Naive B cell (primary cell): ENCODE measurements at regions not wholly inside any gene's neighbourhood (a gene's known extent, or its start where the extent isn't known, plus 50 kb on each side); places are given as distances from the start of the nearest gene placed in this dataset.
"Not testable (repeated sequence)": the region's sequence is repeated elsewhere in the genome, so short reads cannot be mapped to it uniquely, and the experiment has no call there.

Experiments used
- ATAC-seq, 2 donors: fragments of 150-1000 bp; cut with Tn5 transposase; 2 replicates each; pipeline ENCODE4 v1.10.0; 2021; ENCODE audit warnings: low read depth in 2 of 2, mild to moderate bottlenecking in 2 of 2, moderate library complexity in 2 of 2
- DNase-seq: peaks from one replicate; pipeline ENCODE4 v3.0.0; 2022
- H3K27ac Mint-ChIP-seq, 6 donors: one replicate each; pipeline ENCODE4 v1.8.0; 2020 to 2022; ENCODE audit warnings: mild to moderate bottlenecking in 6 of 6, mixed read lengths in 6 of 6, moderate library complexity in 5 of 6, inconsistent platforms in 2 of 6
- H3K27me3 Mint-ChIP-seq, 3 donors: one replicate each; pipeline ENCODE4 v1.8.0; 2021 to 2022; ENCODE audit warnings: mixed read lengths in 3 of 3, mild to moderate bottlenecking in 1 of 3
- H3K36me3 Mint-ChIP-seq, 2 donors: one replicate each; pipeline ENCODE4 v1.8.0; 2020 to 2022; ENCODE audit warnings: mixed read lengths in 2 of 2, inconsistent platforms in 1 of 2, mild to moderate bottlenecking in 1 of 2
- H3K4me1 Mint-ChIP-seq, 3 donors: one replicate each; pipeline ENCODE4 v1.8.0; 2020 to 2022; ENCODE audit warnings: mixed read lengths in 3 of 3, inconsistent platforms in 1 of 3, mild to moderate bottlenecking in 1 of 3, moderate library complexity in 1 of 3
- H3K4me3 Mint-ChIP-seq, 8 donors: one replicate each; pipeline ENCODE4 v1.8.0; 2020 to 2022; ENCODE audit warnings: mild to moderate bottlenecking in 8 of 8, mixed read lengths in 8 of 8, moderate library complexity in 8 of 8, inconsistent platforms in 2 of 8
- H3K9me3 Mint-ChIP-seq, 7 donors: one replicate each; pipeline ENCODE4 v1.8.0; 2020 to 2022; ENCODE audit warnings: mixed read lengths in 7 of 7, mild to moderate bottlenecking in 5 of 7, inconsistent platforms in 2 of 7, moderate library complexity in 1 of 7

DNA sequence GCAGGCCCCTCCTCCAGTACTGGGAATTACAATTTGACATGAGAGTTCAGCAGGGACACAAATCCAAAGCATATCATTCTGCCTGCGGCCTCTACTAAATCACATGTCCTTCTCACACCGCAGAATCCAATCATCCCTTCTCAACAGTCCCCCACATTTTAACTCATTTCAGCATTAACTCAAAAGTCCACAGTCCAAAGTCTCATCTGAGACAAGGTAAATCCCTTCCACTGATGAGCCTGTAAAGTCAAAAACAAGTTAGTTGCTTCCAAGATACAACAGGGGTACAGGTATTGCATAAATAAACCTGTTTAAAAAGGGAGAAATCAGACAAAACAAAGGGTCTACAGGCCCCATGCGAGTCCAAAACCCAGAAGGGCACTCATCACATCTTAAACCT lies 64.0 kb downstream of the EBNA1BP2 start:
- H3K4me1 Mint-ChIP-seq = no peaks in the 10 kb centered on the region

DNA sequence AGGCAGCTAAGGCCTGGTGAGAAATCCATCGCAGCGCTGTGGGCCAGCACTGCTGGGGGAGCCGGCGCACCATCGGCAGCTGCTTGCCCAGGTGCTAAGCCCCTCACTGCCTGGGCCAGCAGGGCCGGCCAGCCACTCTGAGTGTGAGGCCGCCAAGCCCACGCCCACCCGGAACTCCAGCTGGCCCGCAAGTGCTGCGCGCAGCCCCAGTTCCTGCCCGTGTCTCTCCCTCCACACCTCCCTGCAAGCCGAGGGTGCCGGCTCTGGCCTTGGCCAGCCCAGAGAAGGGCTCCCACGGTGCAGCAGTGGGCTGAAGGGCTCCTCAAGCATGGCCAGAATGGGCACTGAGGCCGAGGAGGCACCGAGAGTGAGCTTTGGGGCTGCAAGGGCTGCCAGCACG lies 64.4 kb downstream of the EBNA1BP2 start:
- Mint-ChIP-seq H3K9me3 (peaks cover 11 to 62% (median 44%) of the 10 kb centered on the region in 7 donors), H3K4me1 (no peaks in the 10 kb centered on the region), H3K4me3 (no peak overlapping the region), H3K27ac (no peak overlapping the region), H3K36me3 (peaks cover 18 to 34% of the 10 kb centered on the region in 2 donors), H3K27me3 (peaks cover 14 to 17% (median 14%) of the 10 kb centered on the region in 3 donors)
- DNase-seq = no peak
- ATAC-seq = no peak

More for the DNA sequence above, 64.0 kb downstream of the EBNA1BP2 start:
- Mint-ChIP-seq H3K4me3 (no peak overlapping the region), H3K27me3 (peaks cover 14 to 18% (median 17%) of the 10 kb centered on the region in 3 donors), H3K27ac (no peak overlapping the region), H3K9me3 (peaks cover 11 to 62% (median 42%) of the 10 kb centered on the region in 7 donors), H3K36me3 (peaks cover 18 to 34% of the 10 kb centered on the region in 2 donors)
- DNase-seq (no peak), ATAC-seq (no peak)

DNA sequence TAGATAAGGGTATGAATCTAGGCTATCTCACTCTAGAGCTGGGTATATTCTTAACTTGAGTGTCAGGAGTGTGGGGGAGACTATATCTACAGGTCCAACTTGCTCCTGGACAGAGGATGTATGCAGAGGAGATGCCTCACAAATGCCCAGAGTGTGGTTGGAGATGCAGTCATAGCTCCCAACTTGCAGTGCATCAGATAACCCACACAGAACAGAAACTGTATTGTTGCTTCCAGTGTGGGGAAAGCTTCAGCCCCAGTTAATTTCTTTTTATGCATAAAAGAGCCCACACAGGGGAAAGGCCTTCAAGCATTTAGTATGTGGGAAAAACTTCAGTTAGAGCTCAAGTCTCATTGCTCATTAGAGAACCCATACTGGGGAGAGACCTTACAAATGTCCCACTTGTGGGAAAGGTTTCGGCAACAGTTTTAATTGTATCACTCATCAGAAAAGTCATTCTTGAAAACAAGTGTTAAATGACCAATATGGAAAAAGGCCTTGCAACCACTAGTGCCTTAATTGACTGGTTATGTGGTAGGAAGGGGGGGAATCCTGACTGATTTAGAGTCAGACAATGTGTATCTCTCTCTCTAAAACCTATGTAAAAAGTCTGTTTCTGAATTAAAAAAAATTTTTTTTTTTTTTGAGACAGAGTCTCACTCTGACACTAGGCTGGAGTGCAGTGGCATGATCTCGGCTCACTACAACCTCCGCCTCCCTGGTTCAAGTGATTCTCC lies 67.9 kb downstream of the EBNA1BP2 start:
- Mint-ChIP-seq H3K27ac (no peak overlapping the region), H3K36me3 (peaks cover 7 to 42% of the 10 kb centered on the region in 2 donors), H3K9me3 (peaks cover 13 to 51% (median 39%) of the 10 kb centered on the region in 7 donors), H3K4me1 (no peaks in the 10 kb centered on the region), H3K4me3 (no peak overlapping the region), H3K27me3 (peaks cover 14 to 28% (median 27%) of the 10 kb centered on the region in 3 donors)
- ATAC-seq = no peak
- DNase-seq = no peak

DNA sequence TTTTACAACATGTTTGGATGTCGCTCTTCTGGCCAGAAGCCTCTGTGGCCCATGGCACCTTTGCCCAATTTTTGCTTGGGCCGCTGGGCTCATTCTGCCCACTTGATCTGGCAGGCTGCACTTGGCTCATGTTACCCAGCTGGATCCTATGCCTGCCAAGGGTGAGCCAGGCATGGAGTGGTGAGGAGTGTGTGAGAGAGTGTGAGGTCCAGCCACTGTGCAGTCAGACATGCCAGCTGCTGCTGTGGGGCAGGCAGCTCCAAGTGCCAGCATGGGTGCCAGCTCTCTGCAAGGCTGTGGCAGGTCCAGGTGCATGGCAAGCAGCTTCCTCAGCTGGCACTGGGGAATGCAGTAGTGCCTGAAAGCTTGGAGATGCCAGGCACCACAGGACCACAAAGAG lies 71.0 kb downstream of the EBNA1BP2 start:
- ATAC-seq (no peak), DNase-seq (no peak)
- peaks cover 2 to 30% of the 10 kb centered on the region in 2 donors for H3K36me3 Mint-ChIP-seq
- H3K27me3 Mint-ChIP-seq = peaks cover 2 to 29% (median 16%) of the 10 kb centered on the region in 3 donors
- no peak overlapping the region for H3K4me3 Mint-ChIP-seq
- H3K27ac Mint-ChIP-seq = no peak overlapping the region
- peaks cover 10 to 38% (median 23%) of the 10 kb centered on the region in 7 donors for H3K9me3 Mint-ChIP-seq
- H3K4me1 Mint-ChIP-seq = no peaks in the 10 kb centered on the region

DNA sequence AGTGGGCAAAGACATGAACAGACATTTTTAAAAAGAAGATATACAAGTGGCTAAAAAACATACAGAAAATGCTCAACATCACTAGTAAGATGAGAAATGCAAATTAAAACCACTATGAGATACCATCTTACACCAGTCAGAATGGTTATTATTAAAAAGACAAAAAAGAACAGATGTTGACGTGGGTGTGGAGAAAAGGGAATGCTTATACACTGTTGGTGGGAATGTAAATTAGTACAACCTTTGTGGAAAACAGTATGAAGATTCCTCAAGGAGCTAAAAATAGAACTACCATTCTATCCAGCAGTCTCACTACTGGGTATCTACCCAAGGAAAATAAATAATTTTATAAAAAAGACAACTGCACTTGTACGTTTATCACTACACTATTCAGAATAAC lies 73.9 kb downstream of the EBNA1BP2 start:
- ATAC-seq = no peak
- Mint-ChIP-seq H3K27ac (no peak overlapping the region), H3K4me3 (no peak overlapping the region), H3K27me3 (peaks cover 0 to 26% (median 10%) of the 10 kb centered on the region in 3 donors), H3K36me3 (peaks cover 0 to 16% of the 10 kb centered on the region in 2 donors), H3K9me3 (peaks cover 5 to 20% (median 9%) of the 10 kb centered on the region in 7 donors), H3K4me1 (no peaks in the 10 kb centered on the region)
- no peak for DNase-seq

DNA sequence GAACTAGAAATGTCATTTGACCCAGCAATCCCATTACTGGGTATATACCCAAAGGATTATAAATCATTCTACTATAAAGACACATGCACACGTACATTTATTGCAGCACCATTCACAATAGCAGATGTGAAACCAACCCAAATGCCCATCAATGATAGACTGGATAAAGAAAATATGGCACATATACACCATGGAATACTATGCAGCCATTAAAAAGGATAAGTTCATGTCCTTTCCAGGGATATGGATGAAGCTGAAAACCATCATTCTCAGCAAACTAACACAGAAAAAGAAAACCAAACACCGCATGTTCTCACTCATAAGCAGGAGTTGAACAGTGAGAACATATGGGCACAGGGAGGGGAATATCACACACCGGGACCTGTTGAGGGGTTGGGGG lies 75.6 kb downstream of the EBNA1BP2 start:
- H3K36me3 Mint-ChIP-seq, H3K4me3 Mint-ChIP-seq, H3K27ac Mint-ChIP-seq, DNase-seq, ATAC-seq, H3K4me1 Mint-ChIP-seq: not testable (repeated sequence)
- H3K27me3 Mint-ChIP-seq = peaks cover 0 to 26% (median 10%) of the 10 kb centered on the region in 3 donors
- peaks cover 5 to 16% (median 7%) of the 10 kb centered on the region in 7 donors for H3K9me3 Mint-ChIP-seq

DNA sequence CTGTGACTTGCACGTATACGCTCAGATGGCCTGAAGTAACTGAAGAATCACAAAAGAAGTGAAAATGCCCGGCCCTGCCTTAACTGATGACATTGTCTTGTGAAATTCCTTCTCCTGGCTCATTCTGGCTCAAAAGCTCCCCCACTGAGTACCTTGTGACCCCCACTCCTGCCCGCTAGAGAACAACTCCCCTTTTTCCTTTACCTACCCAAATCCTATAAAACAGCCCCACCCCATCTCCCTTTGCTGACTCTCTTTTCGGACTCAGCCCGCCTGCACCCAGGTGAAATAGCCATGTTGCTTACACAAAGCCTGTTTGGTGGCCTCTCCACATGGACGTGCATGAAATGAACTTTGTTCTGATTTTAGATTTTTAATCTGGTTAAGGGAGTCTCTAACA lies 81.3 kb downstream of the EBNA1BP2 start:
- peaks cover 0 to 48% (median 39%) of the 10 kb centered on the region in 3 donors for H3K27me3 Mint-ChIP-seq
- H3K27ac Mint-ChIP-seq = peak overlapping the region in 1 of 6 donors; percentile 54
- H3K36me3 Mint-ChIP-seq, H3K4me3 Mint-ChIP-seq, H3K9me3 Mint-ChIP-seq, ATAC-seq, DNase-seq, H3K4me1 Mint-ChIP-seq: not testable (repeated sequence)

DNA sequence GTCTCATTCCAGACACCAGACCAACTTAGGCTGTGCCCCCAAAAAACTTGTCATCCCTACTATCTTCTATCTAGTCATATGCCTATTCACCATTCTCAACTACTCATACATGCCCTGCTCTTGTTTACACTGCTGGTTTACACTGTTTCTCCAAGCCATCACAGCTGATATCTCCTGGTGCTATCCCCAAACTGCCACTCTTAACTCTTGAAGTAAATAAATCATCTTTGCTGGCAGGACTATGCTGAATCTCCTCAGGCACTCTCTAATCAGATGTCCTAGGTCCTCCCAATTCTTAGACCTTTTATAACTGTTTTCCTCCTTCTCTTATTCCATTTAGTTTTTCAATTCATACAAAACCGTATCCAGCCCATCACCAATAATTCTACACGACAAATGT lies 81.9 kb downstream of the EBNA1BP2 start:
- Mint-ChIP-seq H3K27me3 (peaks cover 0 to 49% (median 40%) of the 10 kb centered on the region in 3 donors), H3K27ac (peak overlapping the region in 1 of 6 donors; percentile 28)
- H3K9me3 Mint-ChIP-seq, H3K4me1 Mint-ChIP-seq, DNase-seq, H3K36me3 Mint-ChIP-seq, ATAC-seq, H3K4me3 Mint-ChIP-seq: not testable (repeated sequence)

DNA sequence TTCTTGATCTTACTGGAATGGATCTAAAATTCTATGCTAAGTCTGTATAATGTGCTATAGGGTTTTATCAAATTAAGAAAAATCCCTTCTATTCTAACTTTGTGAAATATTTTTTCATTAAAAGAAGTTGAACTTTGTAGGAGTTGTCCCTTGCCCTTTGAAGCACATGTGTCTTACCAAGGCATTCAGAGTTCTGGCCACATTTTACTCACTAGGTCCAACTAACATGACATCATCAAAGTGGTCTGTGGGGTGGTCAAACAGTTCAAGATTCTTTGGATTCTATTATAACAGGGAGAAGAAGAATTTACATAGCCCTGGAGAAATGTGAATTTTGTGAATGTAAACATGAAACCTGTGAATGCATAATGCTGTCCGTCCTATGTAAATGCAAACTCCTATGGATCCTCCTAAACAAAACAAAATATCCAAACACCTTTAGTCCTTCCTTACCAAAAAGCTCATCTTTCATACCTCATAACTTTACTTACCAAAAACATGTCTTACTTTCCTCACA lies 88.7 kb downstream of the EBNA1BP2 start:
- no peak overlapping the region for H3K27ac Mint-ChIP-seq
- no peak overlapping the region for H3K4me3 Mint-ChIP-seq
- ATAC-seq (no peak), DNase-seq (no peak)
- no peaks in the 10 kb centered on the region for H3K4me1 Mint-ChIP-seq
- no peaks in the 10 kb centered on the region for H3K9me3 Mint-ChIP-seq
- H3K36me3 Mint-ChIP-seq = no peaks in the 10 kb centered on the region
- H3K27me3 Mint-ChIP-seq = peaks cover 0 to 34% (median 27%) of the 10 kb centered on the region in 3 donors

DNA sequence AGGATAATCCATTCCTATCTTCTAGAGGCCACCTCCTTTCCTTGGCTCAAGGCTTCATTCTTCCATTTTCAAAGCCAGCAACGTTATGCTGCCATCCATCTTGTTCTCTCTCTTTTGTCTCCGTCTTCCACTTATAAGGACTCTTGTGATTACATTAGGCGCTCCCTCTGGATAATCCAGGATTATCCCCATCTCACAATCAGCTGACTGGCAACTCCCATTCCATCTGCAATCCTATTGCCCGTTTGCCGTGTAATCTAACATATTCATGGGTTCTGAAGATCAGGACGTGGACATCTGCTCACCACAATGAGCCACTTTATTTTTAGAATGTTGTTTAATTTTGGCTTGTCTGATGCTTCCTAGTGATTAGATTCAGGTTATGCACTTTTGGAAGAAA lies 89.3 kb downstream of the EBNA1BP2 start:
- Mint-ChIP-seq H3K4me1 (no peaks in the 10 kb centered on the region), H3K36me3 (no peaks in the 10 kb centered on the region), H3K4me3 (no peak overlapping the region), H3K27ac (no peak overlapping the region), H3K9me3 (no peaks in the 10 kb centered on the region), H3K27me3 (peaks cover 0 to 29% (median 20%) of the 10 kb centered on the region in 3 donors)
- DNase-seq (no peak), ATAC-seq (no peak)

DNA sequence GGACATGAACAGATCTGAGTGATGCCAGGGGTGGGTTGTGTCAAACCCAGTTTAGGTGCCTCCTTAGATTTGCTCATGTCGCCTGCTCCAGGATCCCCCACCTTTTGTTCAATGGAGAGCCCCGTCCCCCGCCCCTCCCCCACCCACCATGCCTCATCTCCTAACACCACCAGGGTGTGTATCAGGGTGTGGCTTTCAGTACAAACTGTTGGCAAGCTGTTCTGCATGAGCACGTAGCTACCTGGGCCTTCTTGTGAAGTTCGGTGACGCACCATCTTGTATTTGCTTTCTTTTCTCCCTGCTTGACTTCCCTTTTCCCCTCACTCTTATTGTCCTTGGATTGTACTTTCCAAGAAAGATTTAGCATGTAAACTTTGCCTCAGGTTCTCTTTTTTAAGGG lies 94.8 kb downstream of the EBNA1BP2 start:
- Mint-ChIP-seq H3K27me3 (peaks cover 0 to 5% (median 0%) of the 10 kb centered on the region in 3 donors), H3K4me1 (peaks cover 12 to 14% (median 14%) of the 10 kb centered on the region in 3 donors), H3K27ac (peak overlapping the region in 1 of 6 donors; percentile 63), H3K4me3 (peak overlapping the region in 1 of 8 donors; percentile 42), H3K36me3 (no peaks in the 10 kb centered on the region), H3K9me3 (no peaks in the 10 kb centered on the region)
- DNase-seq (no peak), ATAC-seq (no peak)

DNA sequence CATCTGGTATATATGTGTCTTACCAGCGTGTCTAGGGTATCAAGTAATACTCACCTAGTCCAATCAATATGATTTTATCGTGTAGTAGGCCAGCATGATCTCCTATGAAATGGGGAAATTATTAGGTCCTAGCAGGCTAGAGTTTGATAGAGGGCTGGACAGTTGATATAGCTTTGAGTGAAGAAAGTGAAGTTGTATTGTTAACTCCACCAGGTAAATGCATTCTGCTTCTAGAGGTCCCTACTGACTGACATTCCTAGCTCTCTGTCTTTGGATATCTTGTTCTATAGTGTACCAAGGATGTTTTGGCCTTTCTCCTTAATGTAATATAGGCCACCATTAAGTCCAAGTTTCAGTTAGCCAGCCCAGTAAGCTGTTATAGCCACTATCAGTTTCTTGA lies 97.4 kb downstream of the EBNA1BP2 start:
- Mint-ChIP-seq H3K36me3 (no peaks in the 10 kb centered on the region), H3K4me3 (no peak overlapping the region), H3K27me3 (no peaks in the 10 kb centered on the region), H3K4me1 (peaks cover 31 to 37% (median 35%) of the 10 kb centered on the region in 3 donors), H3K9me3 (no peaks in the 10 kb centered on the region), H3K27ac (no peak overlapping the region)
- ATAC-seq (no peak), DNase-seq (no peak)

DNA sequence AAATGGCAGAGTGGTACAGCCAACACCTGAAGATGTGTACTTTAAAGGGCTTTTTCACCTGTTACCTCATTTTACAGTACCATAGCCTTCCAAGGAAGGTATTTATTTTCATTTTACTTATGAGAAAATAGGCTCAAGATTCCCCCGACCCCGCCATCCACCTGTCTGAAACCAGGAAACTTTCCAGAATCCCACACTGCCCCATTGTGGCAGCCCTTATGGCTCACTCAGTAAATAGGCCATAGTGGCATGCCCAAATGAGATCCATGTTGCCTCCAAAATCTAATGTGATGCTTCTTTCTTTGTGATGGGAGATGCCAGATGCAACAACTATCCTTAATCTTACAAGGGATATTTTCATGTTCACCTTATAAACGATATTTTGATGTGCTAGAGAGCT lies 97.8 kb downstream of the EBNA1BP2 start:
- Mint-ChIP-seq H3K36me3 (no peaks in the 10 kb centered on the region), H3K27ac (peak overlapping the region in 1 of 6 donors; percentile 58), H3K9me3 (no peaks in the 10 kb centered on the region), H3K4me1 (peaks cover 34 to 41% (median 40%) of the 10 kb centered on the region in 3 donors), H3K4me3 (no peak overlapping the region), H3K27me3 (no peaks in the 10 kb centered on the region)
- ATAC-seq = no peak
- DNase-seq = no peak
